Adipose tissue (tissue), 3 donors: ENCODE measurements at regions not wholly inside any gene's neighbourhood (a gene's known extent, or its start where the extent isn't known, plus 50 kb on each side); places are given as distances from the start of the nearest gene placed in this dataset.

Experiments
- H3K27ac ChIP-seq: one replicate; pipeline ENCODE4 v1.5.1; 2013; ENCODE audit warnings: low read depth, low read length
- WGBS, 3 donors: extraction: QIAGEN DNeasy Blood & Tissue Kit; methylation state at CpG; one replicate each; pipeline ENCODE4 v1.1.7; 2013; 5-methylcytosine and 5-hydroxymethylcytosine counted together
- donor health status: healthy with polysubstance abuse.
- donor health status: Bipolar disorder and iron deficiency.
- donor health status: healthy.

- WGBS, 3 donors: 61 to 76% (median 72%) methylated on average over 4 of the region's 4 CpGs
Measured at GRCh38 chr2:22290909-22291473, 1094.0 kb upstream of the KLHL29 start.

GRCh38 chr2:22301228-22301627, 1083.8 kb upstream of the KLHL29 start:
- whole genome bisulfite sequencing, 3 donors: 58 to 72% (median 62%) methylated on average over 6 of the region's 6 CpGs
- no peak overlapping the region for H3K27ac ChIP-seq

More at GRCh38 chr2:22290909-22291473, 1094.0 kb upstream of the KLHL29 start:
- no peak overlapping the region for H3K27ac ChIP-seq

GRCh38 chr2:22326250-22326649, 1058.7 kb upstream of the KLHL29 start:
- WGBS, 3 donors: 61 to 76% (median 68%) methylated on average over 4 of the region's 4 CpGs
- no peak overlapping the region for H3K27ac ChIP-seq

DNA sequence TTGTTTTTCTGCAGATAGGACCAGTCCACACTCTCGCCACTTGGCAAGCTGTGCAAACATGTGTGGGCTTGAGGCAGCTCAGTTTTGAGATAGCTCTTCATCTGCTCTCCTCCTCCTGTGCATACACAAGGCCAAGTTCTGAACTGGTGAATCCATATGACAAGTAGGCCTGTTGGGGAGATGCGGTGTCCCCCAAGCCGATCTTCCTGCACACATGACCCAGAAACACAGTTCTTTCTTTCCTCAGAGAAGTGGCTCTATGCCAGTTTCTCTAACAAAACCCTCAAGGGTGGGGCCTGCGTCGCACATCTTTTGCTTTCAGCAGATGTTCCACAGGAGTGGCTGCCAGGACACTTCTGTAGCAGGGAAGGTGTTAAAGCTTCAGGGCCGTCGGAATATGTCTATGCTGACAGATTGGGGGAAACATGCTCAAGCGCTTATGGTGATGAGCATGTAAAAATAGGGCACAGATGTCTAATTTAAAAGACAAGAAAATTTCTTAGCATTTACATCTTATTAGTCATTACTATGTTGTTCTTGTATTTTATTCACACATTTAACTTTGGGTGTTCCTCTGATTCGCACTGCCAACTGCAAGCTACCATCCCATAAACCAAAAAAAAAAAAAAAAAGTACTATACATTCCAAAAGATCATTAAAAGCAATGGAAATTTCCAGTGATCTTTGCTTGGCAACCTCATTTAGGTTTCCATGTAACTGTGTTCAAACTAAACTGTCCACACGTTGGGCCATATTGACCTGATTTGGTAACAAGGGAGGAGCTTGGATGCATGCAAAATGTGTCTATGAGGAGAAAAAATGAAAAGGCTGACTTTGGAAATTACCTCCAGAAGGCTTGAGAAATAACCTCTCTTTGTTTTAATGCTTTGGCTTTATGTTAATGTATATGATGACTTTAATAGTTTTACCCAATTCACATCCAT, 1055.5 kb upstream of the KLHL29 start:
- H3K27ac ChIP-seq: no peak overlapping the region
- 58 to 71% (median 65%) methylated on average over 10 of the region's 10 CpGs for WGBS, 3 donors

DNA sequence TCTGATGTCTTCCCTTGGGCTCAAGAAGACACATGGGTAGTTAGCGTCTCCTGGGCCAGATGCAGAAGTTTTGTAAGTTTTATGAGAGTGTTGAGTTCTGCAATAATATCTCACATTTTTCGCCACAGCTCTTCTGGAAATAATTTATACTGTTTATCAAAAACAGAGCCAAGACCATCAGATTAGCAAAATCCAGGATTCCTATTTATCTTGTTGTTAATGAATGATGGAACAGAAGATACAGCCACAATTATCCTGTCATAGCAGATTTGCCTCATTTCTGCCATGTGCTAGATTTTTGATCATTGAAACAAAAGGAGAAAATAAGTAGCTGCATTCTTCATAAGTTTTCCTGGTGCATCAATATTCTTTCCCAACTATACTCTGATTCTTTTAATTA, 1048.6 kb upstream of the KLHL29 start:
- WGBS, 3 donors: 78 to 87% (median 80%) methylated on average over 2 of the region's 2 CpGs
- H3K27ac ChIP-seq: no peak overlapping the region

GRCh38 chr2:22340716-22341115, 1044.3 kb upstream of the KLHL29 start:
- 71 to 93% (median 85%) methylated on average over 2 of the region's 2 CpGs for WGBS, 3 donors
- H3K27ac ChIP-seq: no peak overlapping the region

GRCh38 chr2:22347306-22347705, 1037.7 kb upstream of the KLHL29 start:
- WGBS, 3 donors: 74 to 81% (median 75%) methylated on average over 2 of the region's 2 CpGs
- no peak overlapping the region for H3K27ac ChIP-seq

DNA sequence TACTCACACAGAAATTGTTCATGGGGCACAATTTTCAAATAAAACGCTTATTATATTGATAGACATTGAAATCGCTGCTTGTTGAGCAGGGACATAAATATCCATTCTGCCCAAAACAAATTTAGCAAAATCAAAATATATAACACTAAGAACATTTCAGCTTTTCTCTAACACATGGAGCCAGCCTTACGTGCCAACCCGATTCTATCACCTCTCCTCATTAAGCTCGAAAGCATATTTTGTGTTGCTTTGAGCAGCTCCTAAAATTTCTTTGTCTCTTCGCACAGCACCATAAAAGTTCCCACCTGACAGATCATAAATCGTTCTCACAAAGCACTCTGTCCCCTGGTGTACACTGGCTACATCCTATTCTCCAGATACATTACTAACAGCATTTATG, 1034.4 kb upstream of the KLHL29 start:
- H3K27ac ChIP-seq: no peak overlapping the region
- WGBS, 3 donors: 85 to 88% (median 87%) methylated on average over 7 of the region's 7 CpGs

- 40 to 63% (median 56%) methylated on average over 4 of the region's 4 CpGs for WGBS, 3 donors
- no peak overlapping the region for H3K27ac ChIP-seq
Measured at GRCh38 chr2:22355816-22356433, 1029.1 kb upstream of the KLHL29 start.

DNA sequence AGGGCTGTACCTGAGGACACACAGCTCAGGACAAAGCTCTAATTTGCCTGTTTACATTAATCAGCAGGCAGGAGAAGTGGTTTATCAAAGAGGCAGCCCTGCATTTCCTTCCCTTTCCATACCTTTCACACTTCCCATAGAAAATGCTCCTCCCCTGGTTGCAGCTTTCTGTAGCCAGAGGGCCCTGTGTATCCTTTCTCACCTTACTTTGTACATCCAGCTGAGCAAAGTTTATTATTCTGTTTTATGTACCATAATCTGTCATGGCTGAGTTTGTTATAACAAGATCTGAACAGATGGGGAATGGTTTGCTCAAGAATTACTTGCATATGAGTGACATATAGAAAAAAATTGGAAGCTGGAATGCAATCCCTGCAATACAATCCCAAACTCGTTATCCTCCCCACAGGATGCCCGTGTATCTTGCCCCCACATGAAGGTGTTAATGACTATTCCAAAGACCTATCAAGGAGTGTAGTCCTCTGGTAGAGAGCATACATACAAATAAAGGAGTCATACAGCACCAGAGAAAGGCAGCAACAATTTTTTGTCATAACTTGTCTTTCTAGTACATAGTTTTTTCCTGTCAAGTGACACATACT, 1025.8 kb upstream of the KLHL29 start:
- 27 to 39% (median 30%) methylated on average over 2 of the region's 2 CpGs for WGBS, 3 donors

GRCh38 chr2:22360735-22361374, 1024.1 kb upstream of the KLHL29 start:
- H3K27ac ChIP-seq: no peak overlapping the region
- 58 to 63% (median 59%) methylated on average over 4 of the region's 4 CpGs for WGBS, 3 donors

More for the DNA sequence above, 1025.8 kb upstream of the KLHL29 start:
- no peak overlapping the region for H3K27ac ChIP-seq

DNA sequence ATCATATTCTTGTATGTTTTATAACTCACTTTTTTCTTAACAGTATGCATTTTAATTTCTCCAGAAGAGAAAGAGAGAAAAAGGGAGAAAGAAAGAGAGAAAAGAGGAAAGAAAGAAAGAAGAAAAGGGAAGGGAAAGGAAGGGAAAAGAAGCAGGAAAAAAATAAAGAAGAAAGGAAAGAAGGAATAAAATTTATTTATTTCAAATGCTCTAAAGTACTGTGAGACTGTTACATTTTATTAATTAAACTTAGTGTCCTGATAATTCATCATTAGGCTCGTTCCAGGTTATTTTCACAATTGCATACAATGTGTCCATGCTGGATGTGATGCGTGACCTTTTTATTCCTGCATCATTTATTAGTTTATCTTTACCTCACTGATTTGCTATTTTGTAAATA, 1023.4 kb upstream of the KLHL29 start:
- 67 to 87% (median 86%) methylated on average over 2 of the region's 2 CpGs for WGBS, 3 donors
- H3K27ac ChIP-seq: no peak overlapping the region

GRCh38 chr2:22375096-22375495, 1009.9 kb upstream of the KLHL29 start:
- no peak overlapping the region for H3K27ac ChIP-seq
- WGBS, 3 donors: 16 to 28% (median 16%) methylated on average over 1 of the region's 1 CpG

- WGBS, 3 donors: 35 to 54% (median 38%) methylated on average over 6 of the region's 6 CpGs
- no peak overlapping the region for H3K27ac ChIP-seq
Measured at GRCh38 chr2:22377268-22377667, 1007.7 kb upstream of the KLHL29 start.

GRCh38 chr2:22382479-22383169, 1002.4 kb upstream of the KLHL29 start:
- WGBS, 3 donors: 61 to 81% (median 74%) methylated on average over 11 of the region's 11 CpGs
- H3K27ac ChIP-seq: no peak overlapping the region

DNA sequence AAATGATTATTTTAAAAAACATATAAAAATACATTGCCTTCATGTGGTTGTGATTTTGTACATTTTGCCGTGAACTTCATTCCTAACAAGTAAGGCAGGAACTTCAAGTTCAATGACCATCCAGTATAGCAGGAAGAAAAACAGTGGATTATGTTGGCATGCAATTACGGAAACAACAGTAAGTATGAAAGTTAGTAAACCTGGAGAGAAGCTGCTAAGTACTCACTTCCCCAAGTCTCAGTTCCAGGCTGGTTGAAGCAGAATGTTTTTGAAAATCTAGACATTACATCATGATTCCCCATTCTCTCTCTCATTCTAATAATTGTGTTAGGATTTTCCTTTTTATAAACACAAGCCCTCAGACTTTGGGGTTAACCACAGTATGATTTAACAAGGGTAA, 987.1 kb upstream of the KLHL29 start:
- H3K27ac ChIP-seq: no peak overlapping the region
- WGBS, 3 donors: 67 to 71% (median 68%) methylated on average over 2 of the region's 2 CpGs

- H3K27ac ChIP-seq: no peak overlapping the region
- 78 to 87% (median 85%) methylated on average over 1 of the region's 1 CpG for WGBS, 3 donors
Measured at GRCh38 chr2:22403748-22404147, 981.2 kb upstream of the KLHL29 start.

GRCh38 chr2:22406625-22407024, 978.4 kb upstream of the KLHL29 start:
- 67 to 89% (median 76%) methylated on average over 2 of the region's 2 CpGs for WGBS, 3 donors
- H3K27ac ChIP-seq: no peak overlapping the region
